Thoracic aorta (tissue), 2 donors: ENCODE measurements at regions not wholly inside any gene's neighbourhood (a gene's known extent, or its start where the extent isn't known, plus 50 kb on each side); places are given as distances from the start of the nearest gene placed in this dataset.

Experiments
- ATAC-seq: fragments of 150-250 bp; one replicate; pipeline ENCODE4 v1.8.0; 2017; ENCODE audit warnings: low read depth; ENCODE audit not compliant: insufficient number of reproducible peaks, low FRiP score
- DNase-seq: peaks from one replicate; pipeline ENCODE4 v3.0.0-alpha.2; 2020; ENCODE audit warnings: low spot score
- H3K27ac ChIP-seq, 2 donors: fragments of 200-600 bp; sonication (generic); 1 replicate in 1 of 2; 2 replicates in 1 of 2; pipeline ENCODE4 v1.5.1; 2016; ENCODE audit warnings: mild to moderate bottlenecking in 2 of 2, moderate library complexity in 2 of 2
- H3K27me3 ChIP-seq: fragments of 200-600 bp; sonication (generic); replicated peaks from 2 replicates; pipeline ENCODE4 v1.6.0; 2016; ENCODE audit warnings: mild to moderate bottlenecking; ENCODE audit not compliant: insufficient read depth
- H3K36me3 ChIP-seq: fragments of 200-600 bp; sonication (generic); one replicate; pipeline ENCODE4 v1.5.1; 2016
- H3K4me1 ChIP-seq, 2 donors: fragments of 200-600 bp; sonication (generic); 1 replicate in 1 of 2; 2 replicates in 1 of 2; pipeline versions ENCODE4 v1.5.1 to v1.6.0; 2016; ENCODE audit warnings: low read depth in 2 of 2, mild to moderate bottlenecking in 1 of 2; ENCODE audit not compliant: control insufficient read depth in 1 of 2
- H3K4me3 ChIP-seq: fragments of 200-600 bp; sonication (generic); 2 replicates; pipeline ENCODE4 v1.5.1; 2016; ENCODE audit warnings: mild to moderate bottlenecking
- H3K9me3 ChIP-seq: fragments of 200-600 bp; sonication (generic); 2 replicates; pipeline ENCODE4 v1.5.1; 2016
- CTCF ChIP-seq: fragments of 200-600 bp; sonication (generic); IDR thresholded peaks from one replicate; pipeline ENCODE4 v1.5.1; 2019; ENCODE audit warnings: antibody characterized with exemption

- no peak for DNase-seq
Observed at GRCh38 chr19:16005925-16006324, 57.1 kb downstream of the OR10H4 start.

GRCh38 chr19:16012552-16012951 is 63.7 kb upstream of the TPM4 start:
- TF ChIP-seq CTCF, result no peak
- Histone ChIP-seq H3K27me3 (no peaks in the 10 kb centered on the region), H3K27ac (no peak overlapping the region), H3K4me3 (no peak overlapping the region), H3K36me3 (no peaks in the 10 kb centered on the region), H3K4me1 (no peaks in the 10 kb centered on the region), H3K9me3 (no peaks in the 10 kb centered on the region)
- no peak for ATAC-seq
- DNase-seq, result no peak

More at GRCh38 chr19:16005925-16006324, 57.1 kb downstream of the OR10H4 start:
- Histone ChIP-seq H3K4me3 (no peak overlapping the region), H3K9me3 (no peaks in the 10 kb centered on the region), H3K27ac (no peak overlapping the region), H3K27me3 (no peaks in the 10 kb centered on the region), H3K36me3 (no peaks in the 10 kb centered on the region), H3K4me1 (peaks cover 5 to 16% of the 10 kb centered on the region in 2 donors)
- no peak for ATAC-seq
- no peak for TF ChIP-seq CTCF

- no peak overlapping the region for H3K4me3 ChIP-seq
- ATAC-seq, result no peak
- H3K9me3 ChIP-seq, result no peaks in the 10 kb centered on the region
- no peak for DNase-seq
- no peak overlapping the region for H3K27ac ChIP-seq
- no peaks in the 10 kb centered on the region for H3K4me1 ChIP-seq
- H3K36me3 ChIP-seq, result no peaks in the 10 kb centered on the region
- no peaks in the 10 kb centered on the region for H3K27me3 ChIP-seq
- no peak for TF ChIP-seq CTCF
Observed at GRCh38 chr19:16013181-16013850, 63.0 kb upstream of the TPM4 start.

- TF ChIP-seq CTCF, result no peak
- H3K4me3 ChIP-seq, result no peak overlapping the region
- H3K9me3 ChIP-seq, result no peaks in the 10 kb centered on the region
- no peak overlapping the region for H3K27ac ChIP-seq
- no peaks in the 10 kb centered on the region for H3K4me1 ChIP-seq
- no peak for DNase-seq
- H3K36me3 ChIP-seq, result no peaks in the 10 kb centered on the region
- no peaks in the 10 kb centered on the region for H3K27me3 ChIP-seq
- no peak for ATAC-seq
Observed at GRCh38 chr19:16013851-16014840, 62.1 kb upstream of the TPM4 start.
